ENCODE measurements at regions not wholly inside any gene's neighbourhood (a gene's known extent, or its start where the extent isn't known, plus 50 kb on each side); places are given as distances from the start of the nearest gene placed in this dataset.

DNA sequence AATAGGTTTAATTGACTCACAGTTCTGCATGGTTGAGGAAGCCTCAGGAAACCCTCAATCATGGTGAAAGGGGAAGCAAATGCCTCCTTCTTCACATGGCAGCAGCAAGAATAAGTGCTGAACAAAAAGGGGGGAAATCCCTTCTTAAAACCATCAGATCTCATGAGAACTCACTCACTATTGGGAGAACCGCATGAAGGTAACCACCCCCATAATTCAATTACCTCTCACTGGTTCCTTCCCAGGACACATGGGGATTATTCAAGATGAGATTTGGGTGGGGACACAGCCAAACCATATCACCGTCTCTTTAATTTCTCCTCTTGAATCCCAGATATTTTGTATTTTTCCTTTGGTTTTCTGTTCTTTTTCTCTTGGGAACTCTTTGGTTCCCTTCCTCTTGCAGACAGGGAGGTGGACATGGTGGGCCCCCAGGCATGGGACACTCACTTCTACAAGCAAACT, 223.6 kb downstream of the TBXT start:
- DNase-seq = no peak

DNA sequence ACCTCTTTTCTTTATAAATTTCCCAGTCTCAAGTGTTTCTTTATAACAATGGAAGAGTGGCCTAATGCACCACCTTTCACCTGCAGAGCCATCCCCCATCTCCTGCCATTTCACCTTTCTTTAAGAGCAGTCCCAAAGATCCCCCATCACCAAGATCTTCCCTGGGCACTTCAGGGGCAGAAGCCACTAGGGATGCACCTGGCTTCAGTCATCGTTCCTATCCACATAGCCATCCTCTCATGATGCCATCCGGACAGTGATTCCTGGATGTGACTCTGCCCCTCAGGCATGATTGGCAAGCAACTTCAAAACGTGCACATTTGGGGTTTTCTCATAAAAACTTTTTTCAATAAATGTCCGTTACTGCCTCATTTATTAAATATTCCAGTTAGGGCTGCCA, 225.9 kb downstream of the TBXT start:
- DNase-seq = no peak

DNA sequence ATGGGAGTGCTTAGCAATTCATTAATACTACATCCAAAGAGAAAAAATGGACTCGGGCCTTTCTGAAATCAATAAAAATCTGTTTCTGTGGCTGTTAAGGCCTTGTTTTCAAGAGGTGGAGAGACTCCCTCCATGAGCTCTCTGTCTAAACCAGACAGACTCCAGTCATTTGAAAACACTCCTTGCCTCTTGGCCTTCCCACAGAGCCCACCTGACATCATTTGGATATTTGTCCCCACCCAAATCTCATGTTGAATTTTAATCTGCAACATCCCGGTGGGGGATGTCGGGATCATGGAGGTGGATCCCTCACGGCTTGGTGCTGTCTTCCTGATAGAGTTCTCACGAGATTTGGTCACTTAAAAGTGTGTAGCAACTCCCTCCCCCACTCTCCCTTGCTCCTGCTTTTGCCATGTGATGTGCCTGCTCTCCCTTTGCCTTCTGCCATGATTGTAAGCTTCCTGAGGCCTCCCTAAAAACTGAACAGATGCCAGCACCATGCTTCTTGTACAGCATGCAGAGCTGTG, 226.3 kb downstream of the TBXT start:
- no peak for DNase-seq

DNA sequence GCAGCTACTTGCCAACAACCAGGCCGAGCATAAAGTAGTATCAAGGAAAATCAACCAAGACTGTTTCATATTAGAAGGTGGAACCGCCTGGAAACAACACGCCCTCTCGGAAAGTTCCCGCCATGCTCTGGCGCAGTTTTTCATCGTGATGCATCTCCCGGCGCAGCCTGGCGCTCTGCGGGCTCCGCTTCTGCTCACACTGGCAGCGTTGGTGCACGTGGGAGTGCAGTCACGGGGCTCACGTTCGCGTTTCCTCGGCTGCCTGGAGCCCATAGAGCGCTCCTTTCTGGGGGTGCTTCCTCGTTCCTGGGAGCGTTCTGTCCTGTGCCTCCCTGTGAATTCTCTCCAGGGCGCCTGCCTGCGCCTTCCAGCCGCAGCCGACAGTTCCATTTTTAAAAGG, 227.3 kb downstream of the TBXT start:
- no peak for DNase-seq

DNA sequence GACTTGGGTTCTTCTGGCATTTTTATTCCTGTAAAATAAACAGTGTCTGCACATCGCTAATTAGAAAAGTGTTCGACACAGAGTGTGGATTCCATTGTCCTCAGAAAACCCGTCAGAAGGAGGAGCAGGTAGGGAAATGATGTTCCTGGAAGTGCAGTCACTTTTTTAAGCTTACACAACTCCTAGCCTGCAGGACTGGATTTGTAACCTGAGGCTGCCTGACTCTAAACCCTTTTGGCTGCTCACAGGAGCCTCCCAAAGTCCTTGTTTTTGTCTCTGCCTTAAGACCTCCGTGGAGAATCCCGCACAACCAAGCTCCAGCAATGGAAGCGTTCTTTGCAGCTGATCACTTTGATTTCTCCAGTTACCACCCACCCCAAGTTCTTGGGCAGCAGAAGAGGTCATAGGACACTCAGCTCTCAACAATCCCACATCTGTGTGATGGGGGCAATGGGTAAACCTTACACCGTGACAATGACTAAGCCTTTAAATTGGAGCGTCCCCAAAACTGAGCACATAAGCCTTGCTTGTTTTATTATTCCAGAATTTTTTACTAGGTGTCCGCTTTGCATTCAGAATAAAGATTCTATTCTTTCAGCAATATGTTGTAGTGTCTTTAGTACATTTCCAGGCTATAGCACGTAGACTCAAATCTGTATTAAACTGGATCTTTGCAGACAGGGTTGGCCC, 227.9 kb downstream of the TBXT start:
- no peak for DNase-seq

DNA sequence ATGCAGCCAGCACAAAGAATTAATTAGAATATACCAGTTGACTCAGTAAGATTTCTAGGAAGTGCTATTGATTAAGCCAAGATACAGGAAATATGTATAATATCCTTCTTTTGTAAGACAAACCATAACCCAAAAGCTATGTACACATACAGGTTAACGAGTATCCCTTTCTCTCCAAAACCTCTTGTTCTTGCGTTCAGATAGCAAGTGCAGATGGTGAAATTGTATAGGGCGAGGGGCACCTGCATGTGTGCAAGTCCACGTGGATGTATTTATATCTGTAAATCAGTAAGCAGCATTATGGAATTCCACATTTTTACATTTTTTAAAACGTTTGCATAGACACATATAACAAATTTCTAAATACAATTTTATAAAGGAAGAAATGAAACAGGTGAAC, 228.6 kb downstream of the TBXT start:
- no peak for DNase-seq

DNA sequence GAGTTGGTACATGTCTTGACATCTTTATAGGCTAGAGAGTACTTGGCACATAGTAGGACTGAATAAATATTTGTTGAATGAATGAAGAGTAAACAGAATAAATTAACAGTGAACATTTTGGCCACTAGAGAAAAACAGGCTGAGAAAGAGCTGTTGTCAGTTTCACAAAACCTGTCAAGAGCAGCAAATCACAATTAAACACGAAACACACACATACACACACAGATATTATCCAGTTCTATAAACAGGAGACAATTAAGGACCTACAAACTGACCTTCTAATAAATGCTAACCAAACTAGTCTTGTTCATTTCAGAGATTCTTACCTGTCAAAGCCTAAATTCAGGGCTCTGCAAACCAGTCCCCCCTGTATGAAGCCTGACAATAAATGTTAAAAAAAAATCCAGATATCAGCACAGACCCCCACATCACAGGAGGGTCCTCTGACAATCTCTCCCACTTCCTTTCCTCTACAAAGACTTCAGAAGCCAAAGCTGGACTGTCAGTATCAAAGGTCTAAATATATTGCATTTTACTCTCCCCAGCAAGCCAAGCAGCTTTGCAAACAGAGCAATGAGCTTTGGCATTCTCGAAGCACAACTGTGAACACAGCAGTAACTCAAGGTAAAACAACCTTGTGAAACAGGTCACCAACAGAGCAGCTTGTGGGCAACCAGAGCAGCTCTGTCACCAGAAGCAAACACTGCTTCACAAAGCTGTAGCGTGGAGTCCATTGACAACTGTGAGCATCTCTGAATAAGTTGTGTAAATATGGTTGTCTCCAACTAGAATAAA, 229.9 kb downstream of the TBXT start:
- DNase-seq = no peak

DNA sequence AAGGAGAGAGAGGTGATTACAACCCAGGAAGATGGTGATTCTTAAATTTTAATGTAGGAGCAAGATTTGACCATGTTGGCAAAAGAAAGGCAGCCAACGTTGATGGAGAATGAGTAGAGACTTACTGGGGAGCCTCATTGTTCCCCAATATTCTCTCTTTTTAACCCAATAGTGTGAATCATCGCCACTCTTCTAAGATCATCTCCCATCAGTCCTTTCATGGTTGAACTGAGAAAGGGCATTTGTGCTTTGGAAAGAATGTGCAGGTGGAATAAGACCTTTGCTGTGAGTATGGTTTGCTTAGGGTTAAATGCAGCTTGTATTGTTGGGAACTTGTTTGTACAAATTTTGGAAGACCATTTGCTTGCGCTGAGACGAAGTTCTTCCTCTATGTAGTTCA, 231.0 kb downstream of the TBXT start:
- no peak for DNase-seq

DNA sequence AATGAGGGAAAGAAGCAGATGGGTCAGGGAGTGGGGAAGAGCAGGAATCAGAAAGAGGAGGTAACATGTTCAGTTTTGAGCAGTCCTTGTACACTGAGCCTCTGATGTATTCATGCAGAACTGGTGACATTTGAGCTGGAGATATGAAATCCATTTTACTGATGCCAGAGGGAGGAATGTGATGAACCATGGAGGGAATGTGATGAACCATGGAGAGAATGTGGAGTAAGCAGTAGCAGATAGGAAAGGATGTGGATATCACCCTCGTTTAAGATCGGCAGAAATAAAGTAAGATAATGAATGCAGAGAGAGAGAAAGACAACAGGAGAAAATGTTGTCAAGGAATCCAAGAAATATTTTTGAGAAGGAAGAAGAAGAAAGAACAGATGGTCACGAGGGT, 231.6 kb downstream of the TBXT start:
- DNase-seq = no peak

DNA sequence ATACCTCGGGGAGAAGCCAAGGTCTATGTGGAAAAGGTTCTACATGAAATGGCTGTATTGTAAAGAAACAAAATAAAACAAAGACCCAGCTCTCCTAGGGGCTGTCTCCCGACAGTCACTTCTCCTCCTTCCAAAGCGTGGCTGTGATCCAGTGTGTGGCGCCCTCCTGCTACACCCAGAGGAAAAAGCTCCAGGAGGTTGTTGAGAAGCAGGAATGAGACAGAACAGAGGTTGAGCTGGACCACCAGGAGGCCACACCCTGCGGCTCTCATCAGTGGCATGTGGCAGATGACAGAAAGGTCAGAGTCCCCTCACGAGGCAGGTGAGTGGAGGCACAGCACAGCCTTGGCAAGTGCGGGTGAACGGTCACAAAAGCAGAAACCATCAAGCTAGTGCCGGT, 236.0 kb downstream of the TBXT start:
- DNase-seq = no peak

DNA sequence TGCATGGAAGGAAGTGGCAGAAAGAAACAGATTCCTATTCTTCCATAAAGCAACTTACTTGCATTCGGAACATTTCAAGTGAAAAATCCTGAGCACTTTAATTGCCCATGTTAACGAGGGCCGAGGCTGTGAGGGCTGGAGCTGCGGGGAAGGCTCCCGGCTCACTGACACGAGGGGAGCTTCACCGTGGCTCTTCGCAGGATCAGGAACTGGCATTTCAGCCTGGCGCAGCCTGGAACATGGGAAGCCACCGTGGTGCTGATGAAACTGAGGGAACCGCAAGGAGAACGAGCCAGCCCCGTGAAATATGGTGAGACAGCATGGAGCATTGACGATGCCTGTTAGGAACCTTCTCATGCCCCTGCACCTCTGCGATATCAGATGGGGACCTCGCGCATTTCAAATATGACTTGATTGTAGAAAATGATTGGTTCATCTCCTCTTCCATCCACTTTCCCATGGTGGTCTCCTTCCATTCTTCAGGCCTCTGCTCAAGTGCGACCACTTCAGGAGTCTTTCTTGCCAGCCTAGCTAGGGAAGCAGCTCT, 236.9 kb downstream of the TBXT start:
- DNase-seq = no peak

DNA sequence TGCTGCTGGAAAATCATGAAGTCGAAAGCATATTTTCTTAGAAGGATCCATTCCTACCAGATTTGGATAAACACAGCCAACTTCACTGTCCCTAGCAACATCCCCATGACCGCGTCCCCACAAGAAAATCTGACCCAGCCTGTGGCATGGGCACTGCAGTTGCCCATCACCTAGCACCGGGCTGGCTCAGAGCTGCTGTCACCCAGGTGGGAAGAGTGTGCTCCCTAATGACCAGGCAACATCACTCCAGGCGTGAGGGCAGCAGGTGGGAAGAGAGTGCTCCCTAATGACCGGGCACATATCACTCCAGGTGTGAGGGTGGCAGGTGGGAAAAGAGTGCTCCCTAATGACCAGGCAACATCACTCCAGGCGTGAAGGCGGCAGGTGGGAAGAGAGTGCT, 238.0 kb downstream of the TBXT start:
- DNase-seq = no peak

DNA sequence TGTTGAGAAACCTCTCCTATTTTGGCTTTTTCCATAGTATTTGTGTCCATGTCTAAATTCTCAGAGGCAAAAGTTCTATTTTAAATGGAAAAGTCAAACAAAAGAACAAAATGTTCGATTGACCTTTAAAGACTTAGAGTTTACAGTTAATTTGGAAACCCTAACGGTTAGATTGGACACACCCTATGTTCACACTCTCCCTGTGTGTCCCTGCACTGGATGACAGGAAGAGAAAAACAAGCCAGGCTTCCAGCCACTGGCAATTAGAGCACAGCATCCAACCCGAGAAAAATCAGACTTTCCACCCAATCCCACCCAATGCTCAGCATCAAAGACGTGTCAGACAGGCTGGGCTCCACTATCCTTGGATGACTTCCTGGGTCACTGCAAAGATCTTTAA, 241.3 kb downstream of the TBXT start:
- no peak for DNase-seq

DNA sequence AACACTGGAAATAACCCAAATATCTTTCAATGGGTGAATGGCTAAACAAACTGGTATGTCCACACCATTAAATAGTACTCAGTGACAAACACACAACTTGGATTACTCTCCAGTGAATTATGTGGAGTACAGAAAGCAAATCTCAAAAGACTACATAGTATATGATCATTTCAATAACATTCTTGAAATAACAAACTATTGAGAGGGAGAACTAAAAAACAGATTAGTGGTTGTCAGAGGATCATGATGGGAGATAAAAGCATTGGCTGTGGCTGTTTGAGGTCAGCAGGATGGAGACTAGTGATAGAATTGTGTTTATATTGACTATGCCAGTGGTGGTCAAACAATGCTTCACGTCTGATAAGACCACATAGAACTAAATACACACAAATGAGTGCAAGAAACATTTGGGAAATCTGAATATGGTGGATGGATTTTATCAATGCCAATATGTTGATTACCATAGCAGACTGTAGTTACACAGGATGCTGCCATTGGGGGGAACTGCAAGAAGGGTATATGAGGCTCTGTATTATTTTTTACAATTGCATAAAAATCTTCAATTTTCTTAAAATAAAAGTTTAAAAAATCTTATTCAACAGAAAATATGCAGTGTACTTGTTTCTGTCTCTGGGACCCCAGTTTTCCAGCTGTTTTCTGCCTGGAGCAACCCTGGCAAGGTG, 242.0 kb downstream of the TBXT start:
- no peak for DNase-seq

DNA sequence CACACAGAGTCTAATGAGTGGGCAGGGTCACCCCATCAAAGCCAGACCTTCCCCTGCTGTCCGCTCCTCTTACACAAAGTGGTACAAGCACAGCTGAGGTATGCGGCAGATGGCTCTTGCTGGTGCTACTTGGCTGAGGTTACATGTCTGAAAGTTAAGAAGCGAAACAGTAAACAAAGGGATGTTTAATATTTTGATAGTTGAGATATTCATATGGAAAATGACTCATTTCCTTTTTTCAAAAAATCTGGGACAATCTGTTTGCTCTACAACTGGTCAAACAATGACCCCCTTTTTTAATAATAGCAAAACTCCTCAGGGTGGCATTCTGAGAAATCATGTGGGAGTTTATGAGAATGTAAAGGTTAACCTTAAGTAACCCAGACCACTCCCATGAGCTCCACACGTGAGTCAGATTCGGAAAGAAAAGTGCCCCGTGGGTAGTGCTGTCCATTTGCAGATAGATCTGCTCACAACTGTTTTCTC, 245.3 kb downstream of the TBXT start:
- no peak for DNase-seq

DNA sequence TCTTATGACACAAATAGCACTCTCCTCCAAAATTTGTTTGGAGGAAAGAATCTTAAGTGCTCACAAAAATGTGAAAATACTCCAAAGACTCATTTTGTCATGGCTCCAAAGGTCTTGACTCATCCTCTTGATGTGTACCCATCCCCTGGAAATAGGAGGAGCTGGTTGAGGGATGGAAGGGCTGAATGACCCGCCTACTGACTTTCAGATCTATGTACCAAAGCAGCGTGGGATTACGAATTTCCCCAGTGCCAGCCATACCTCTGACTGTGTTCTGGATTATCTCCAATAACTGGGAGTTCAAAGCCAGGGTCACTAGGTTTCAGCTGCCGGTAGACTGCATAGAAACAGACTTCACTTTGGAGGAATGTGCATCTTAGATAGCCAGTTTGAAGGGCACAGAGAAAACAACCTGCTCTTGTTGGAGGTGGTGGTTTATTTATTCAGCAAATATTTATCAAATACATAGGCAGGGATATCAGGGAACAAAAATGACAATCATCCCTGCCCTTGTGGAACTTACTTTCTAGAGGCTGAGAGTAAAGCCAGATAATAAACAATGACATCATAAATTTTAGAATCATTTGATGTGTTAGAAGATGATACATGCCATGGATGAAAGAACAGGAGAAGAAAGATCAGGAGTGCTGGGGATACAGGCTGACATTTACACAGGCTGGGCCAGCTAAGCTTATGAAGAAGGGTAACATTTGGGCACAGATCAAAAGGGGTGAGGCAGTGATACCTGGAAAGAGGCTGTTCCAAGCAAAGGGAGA, 246.6 kb downstream of the TBXT start:
- DNase-seq = no peak

DNA sequence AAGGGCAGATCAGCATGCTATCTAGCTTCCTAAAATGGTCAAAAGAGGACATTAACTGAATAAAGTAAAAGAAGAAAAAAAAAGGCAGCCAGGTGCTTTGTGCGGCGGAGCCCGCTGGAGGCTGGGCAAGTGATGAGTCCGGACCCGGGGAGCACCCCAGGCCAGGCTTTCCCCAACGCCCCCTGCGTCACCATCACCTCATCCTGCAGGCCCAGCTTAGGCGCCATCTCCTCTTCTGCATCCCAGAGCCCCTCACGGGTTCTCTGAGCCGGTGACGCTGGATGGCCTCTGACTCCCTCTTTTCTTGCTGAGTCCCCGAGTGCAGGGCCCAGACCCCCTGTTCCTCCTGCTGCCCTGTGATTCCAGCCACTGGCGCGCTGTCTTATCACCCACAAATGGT, 250.1 kb downstream of the TBXT start:
- DNase-seq = no peak

DNA sequence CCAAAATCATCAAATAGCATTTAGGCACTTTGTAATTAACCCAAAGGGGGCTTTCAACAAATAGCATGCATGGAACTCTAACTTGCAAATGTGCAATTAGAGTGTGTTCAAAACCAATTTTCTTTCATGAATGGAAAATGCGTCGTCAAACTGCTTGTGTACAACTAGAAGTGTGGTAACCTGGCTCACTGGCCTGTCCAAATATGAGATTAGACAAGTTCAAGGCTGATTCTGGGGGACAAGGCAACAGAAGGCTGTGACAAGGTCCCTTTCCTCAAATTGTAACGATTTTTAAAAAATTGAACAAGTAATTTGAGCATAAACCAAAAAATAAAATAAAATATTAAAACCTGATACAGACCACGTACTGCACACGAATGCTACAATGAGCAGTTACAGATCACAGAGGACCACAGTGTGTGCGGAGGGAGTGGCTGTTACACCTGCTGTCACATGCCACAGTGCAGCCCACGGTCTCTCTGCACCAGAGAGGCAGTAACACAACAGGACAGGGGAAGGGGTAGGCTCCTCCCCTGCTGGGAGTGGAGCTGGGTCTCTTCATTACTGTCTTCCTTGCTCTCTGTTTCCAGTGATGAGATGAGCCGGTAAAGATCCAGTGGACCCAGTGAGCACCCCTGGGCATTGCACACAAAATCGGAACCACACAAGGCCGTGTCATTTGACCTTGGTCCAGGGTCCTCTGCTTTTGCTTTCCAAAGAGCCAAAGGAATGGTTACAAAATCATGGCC, 252.2 kb upstream of the PDE10A start:
- DNase-seq = no peak

DNA sequence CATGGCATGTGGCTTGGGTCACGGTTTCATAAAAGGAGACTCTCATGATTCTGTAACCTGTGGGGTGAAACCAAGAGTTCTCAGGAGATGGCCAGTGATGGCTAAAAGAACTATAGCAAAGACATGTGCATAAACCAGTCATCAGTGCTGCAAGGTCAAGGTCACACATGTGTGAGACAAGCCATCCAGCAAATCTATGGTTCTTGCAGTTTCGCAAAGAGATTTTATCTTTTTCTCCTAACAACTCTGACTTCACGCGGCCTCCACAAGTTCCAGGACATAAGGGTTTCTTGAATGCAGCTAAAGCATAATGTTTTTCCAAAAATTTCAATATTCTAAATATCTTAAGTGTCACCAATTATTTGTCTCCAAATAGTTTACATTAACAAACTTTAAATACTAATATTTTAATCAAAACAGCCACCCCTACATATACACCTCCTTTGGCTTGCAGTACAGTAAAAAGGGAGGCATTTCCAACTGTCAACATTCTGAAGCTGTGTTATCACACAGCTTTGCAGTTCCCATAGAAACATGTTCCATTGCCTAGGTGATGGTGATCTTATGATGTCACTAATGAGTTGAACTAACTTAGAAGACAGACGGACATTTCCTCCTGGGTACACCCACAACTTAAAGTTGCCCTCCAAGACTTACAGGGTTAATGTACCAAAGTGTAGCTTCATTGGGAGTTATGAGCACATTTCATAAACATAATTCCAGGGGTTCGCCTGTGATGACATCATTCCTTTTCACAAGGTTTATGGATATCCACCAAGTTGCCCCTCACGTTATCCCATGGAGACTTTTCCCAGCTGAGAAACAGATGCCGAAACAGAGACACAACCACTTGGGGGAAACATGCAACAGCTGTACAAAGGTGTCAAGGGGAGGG, 250.9 kb upstream of the PDE10A start:
- no peak for DNase-seq

DNA sequence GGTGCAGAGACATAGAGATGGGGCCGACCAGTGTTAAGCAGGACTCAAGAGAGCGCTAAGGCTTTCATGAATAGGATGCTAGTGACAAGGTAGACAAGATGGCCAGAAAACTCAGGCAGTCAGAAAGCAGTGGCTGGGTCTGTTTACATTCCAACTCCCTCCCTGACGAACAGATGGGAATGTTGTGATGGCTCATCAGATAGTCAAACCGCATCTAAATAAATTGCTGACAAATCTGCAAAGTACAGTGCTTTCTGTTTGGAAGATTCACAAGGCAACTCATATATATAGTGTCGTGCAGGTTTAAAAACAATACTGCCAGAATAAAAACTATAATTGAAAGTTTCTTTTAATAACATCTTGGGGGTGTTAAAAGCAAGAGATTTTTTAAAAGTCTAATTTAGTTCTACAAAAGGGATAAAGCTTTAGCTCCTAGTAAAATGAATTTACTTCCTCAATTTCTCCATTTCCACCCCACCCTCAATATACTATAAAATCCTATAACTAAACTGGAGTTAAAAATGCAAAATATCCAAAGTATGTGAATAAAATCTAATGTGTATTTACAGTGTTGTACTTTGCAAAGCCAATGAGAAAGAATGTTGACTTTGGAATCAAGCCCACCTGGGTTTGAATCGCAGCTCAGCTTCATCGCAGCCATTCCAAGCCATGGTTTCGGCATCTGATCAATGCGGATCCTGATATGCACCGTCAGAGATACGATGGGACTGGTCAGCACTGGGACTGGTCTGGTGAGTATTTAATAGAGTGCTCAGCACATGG, 247.3 kb upstream of the PDE10A start:
- DNase-seq = no peak

All from KG1 (cell line).